ENCODE measurements at regions not wholly inside any gene's neighbourhood (a gene's known extent, or its start where the extent isn't known, plus 50 kb on each side); places are given as distances from the start of the nearest gene placed in this dataset.

- Histone ChIP-seq H3K9me3 (no peaks in the 10 kb centered on the region), H3K27me3 (no peaks in the 10 kb centered on the region), H3K36me3 (replicated peaks in 1 of 2; ENCODE audit: insufficient read depth in 1 of 2, low read depth in 2 of 2) (no peaks in the 10 kb centered on the region), H3K4me1 (no peaks in the 10 kb centered on the region), H3K4me3 (no peak overlapping the region), H3K27ac (no peak overlapping the region)
- DNase-seq = no peak
- TF ChIP-seq POLR2A (IDR thresholded peaks at IDR 0.05) (no peak), CTCF (IDR thresholded peaks at IDR 0.05) (no peak)
- no peak for ATAC-seq
- intact Hi-C loops (cut with DNase I) = no loop called here
- WGBS, 2 donors = 55 to 56% methylated on average over 1 of the region's 1 CpG
These were observed 695.9 kb downstream of the OTOL1 start for GRCh38 chr3:162192340-162193029.

GRCh38 chr3:162193148-162194095 lies 696.8 kb downstream of the OTOL1 start:
- 41 to 60% methylated on average over 4 of the region's 4 CpGs for WGBS, 2 donors
- Histone ChIP-seq H3K36me3 (replicated peaks in 1 of 2; ENCODE audit: insufficient read depth in 1 of 2, low read depth in 2 of 2) (no peaks in the 10 kb centered on the region), H3K27me3 (no peaks in the 10 kb centered on the region), H3K9me3 (no peaks in the 10 kb centered on the region), H3K4me3 (no peak overlapping the region), H3K27ac (no peak overlapping the region), H3K4me1 (no peaks in the 10 kb centered on the region)
- no peak for ATAC-seq
- TF ChIP-seq POLR2A (IDR thresholded peaks at IDR 0.05) (no peak), CTCF (IDR thresholded peaks at IDR 0.05) (no peak)
- intact Hi-C loops (cut with DNase I) = no loop called here
- no peak for DNase-seq

GRCh38 chr3:162195147-162195546 lies 698.5 kb downstream of the OTOL1 start:
- Histone ChIP-seq H3K27ac (no peak overlapping the region), H3K36me3 (replicated peaks in 1 of 2; ENCODE audit: insufficient read depth in 1 of 2, low read depth in 2 of 2) (no peaks in the 10 kb centered on the region), H3K27me3 (no peaks in the 10 kb centered on the region), H3K4me1 (no peaks in the 10 kb centered on the region), H3K9me3 (no peaks in the 10 kb centered on the region), H3K4me3 (no peak overlapping the region)
- intact Hi-C loops (cut with DNase I) = no loop called here
- WGBS, 2 donors = 59 to 65% methylated on average over 3 of the region's 3 CpGs
- ATAC-seq (no peak), DNase-seq (no peak)
- TF ChIP-seq CTCF (IDR thresholded peaks at IDR 0.05) (no peak), POLR2A (IDR thresholded peaks at IDR 0.05) (no peak)

DNA sequence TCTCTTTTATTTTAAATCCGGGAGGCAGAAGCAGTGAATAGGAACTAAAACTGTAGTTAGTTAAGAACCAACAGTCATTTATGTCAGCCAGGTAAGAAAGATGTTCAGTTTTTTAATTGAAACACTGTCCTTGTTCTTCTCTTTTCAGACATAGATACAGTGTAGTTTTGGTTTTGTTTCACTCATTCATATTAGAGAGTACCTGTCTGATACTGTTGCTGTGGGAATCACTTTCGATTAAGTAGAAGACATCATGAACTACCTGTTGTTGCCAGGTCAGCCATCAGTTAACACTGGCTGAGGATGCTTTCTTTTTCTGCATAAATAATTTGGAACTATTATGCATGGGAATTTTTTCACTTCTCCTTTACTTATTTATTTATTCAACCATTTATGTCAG lies 700.4 kb downstream of the OTOL1 start:
- Histone ChIP-seq H3K4me3 (no peak overlapping the region), H3K9me3 (no peaks in the 10 kb centered on the region), H3K27me3 (no peaks in the 10 kb centered on the region), H3K4me1 (no peaks in the 10 kb centered on the region), H3K36me3 (replicated peaks in 1 of 2; ENCODE audit: insufficient read depth in 1 of 2, low read depth in 2 of 2) (no peaks in the 10 kb centered on the region), H3K27ac (no peak overlapping the region)
- intact Hi-C loops (cut with DNase I) = no loop called here
- DNase-seq (no peak), ATAC-seq (no peak)
- 29 to 45% methylated on average over 2 of the region's 2 CpGs for WGBS, 2 donors
- TF ChIP-seq CTCF (IDR thresholded peaks at IDR 0.05) = no peak
- no peak for TF ChIP-seq POLR2A (IDR thresholded peaks at IDR 0.05)

Data from body of pancreas (tissue), 4 donors.